Body of pancreas (tissue), 4 donors: ENCODE measurements at regions not wholly inside any gene's neighbourhood (a gene's known extent, or its start where the extent isn't known, plus 50 kb on each side); places are given as distances from the start of the nearest gene placed in this dataset.
A peak's percentile ranks its signal among the peaks of the same experiment; 100 is the strongest.

Experiments used
- ATAC-seq: fragments of 150-250 bp; one replicate; pipeline ENCODE4 v1.9.1; 2016
- DNase-seq, 4 donors: peaks; one replicate each; pipeline ENCODE4 v3.0.0-alpha.2; 2019
- H3K27ac ChIP-seq, 4 donors: fragments of 200-600 bp; sonication (generic); 1 replicate in 3 of 4; 2 replicates in 1 of 4; pipeline versions ENCODE4 v1.5.1 to v1.6.1; 2016 to 2019; ENCODE audit warnings: mild to moderate bottlenecking in 1 of 4, mixed read lengths in 1 of 4, moderate library complexity in 1 of 4
- H3K27me3 ChIP-seq, 2 donors: fragments of 200-600 bp; sonication (generic); one replicate each; pipeline ENCODE4 v1.6.0; 2016; ENCODE audit warnings: mild to moderate bottlenecking in 1 of 2
- H3K36me3 ChIP-seq, 2 donors: fragments of 200-600 bp; sonication (generic); replicated peaks in 1 of 2; 2 replicates each; pipeline ENCODE4 v1.5.1; 2016; ENCODE audit warnings: low read depth in 2 of 2; ENCODE audit not compliant: insufficient read depth in 1 of 2
- H3K4me1 ChIP-seq: fragments of 200-600 bp; sonication (generic); one replicate; pipeline ENCODE4 v1.6.0; 2016
- H3K4me3 ChIP-seq, 2 donors: fragments of 200-600 bp; sonication (generic); 1 replicate in 1 of 2; 2 replicates in 1 of 2; pipeline ENCODE4 v1.5.1; 2016 to 2019
- H3K9me3 ChIP-seq, 3 donors: fragments of 200-600 bp; sonication (generic); 1 replicate in 2 of 3; 2 replicates in 1 of 3; pipeline ENCODE4 v1.5.1; 2016
- POLR2A ChIP-seq, 3 donors: fragments of 450-650 bp; IDR thresholded peaks; one replicate each; pipeline ENCODE4 v1.6.1; 2016; ENCODE audit warnings: antibody characterized with exemption in 3 of 3, mild to moderate bottlenecking in 2 of 3
- WGBS, 2 donors: methylation state at CpG; one replicate each; pipeline ENCODE4 v1.1.5; 2017; 5-methylcytosine and 5-hydroxymethylcytosine counted together
- intact Hi-C: fragments of 100-400 bp; cut with DNase I; formaldehyde crosslinking; loops from one replicate; pipeline ENCODE4 v1.15.1; 2023
- TF ChIP-seq, protein P1 (sequence below), 7 experiments: fragments of 450-650 bp in 4 of 7; fragments of 200-600 bp in 3 of 7; sonication (generic) in 3 of 7; IDR thresholded peaks; one replicate each; pipeline ENCODE4 v1.5.1; 2016 to 2019; ENCODE audit warnings: antibody characterized with exemption in 7 of 7

DNA sequence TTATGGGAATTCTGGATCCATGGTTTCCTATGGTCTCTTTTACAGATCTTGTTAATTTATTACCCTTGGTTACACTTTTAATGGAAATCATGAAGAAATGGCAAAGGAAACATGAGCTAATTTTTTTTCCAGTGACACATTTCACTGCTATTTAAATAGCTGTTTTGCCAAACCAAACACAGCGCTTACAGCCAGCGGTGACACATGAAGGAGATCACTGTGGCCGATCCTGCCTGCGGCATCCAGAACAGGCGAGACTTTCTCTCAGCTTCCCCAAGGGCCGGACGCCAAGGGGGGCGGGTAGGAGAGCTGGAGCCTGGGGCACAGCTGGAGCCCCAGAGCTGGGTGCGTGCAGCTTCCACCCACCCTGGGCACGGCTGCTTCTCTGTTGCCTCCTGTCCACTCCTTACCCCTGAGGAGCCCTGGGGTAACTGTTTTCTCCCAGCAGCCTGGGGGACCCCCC, 81.4 kb upstream of the PKDCC start:
- Histone ChIP-seq H3K27ac (peak overlapping the region; percentile 33 to 79 (median 76)), H3K4me3 (no peak overlapping the region), H3K27me3 (no peaks in the 10 kb centered on the region), H3K4me1 (peaks cover 46% of the 10 kb centered on the region), H3K9me3 (no peaks in the 10 kb centered on the region), H3K36me3 (no peaks in the 10 kb centered on the region)
- TF ChIP-seq, protein P1, sequence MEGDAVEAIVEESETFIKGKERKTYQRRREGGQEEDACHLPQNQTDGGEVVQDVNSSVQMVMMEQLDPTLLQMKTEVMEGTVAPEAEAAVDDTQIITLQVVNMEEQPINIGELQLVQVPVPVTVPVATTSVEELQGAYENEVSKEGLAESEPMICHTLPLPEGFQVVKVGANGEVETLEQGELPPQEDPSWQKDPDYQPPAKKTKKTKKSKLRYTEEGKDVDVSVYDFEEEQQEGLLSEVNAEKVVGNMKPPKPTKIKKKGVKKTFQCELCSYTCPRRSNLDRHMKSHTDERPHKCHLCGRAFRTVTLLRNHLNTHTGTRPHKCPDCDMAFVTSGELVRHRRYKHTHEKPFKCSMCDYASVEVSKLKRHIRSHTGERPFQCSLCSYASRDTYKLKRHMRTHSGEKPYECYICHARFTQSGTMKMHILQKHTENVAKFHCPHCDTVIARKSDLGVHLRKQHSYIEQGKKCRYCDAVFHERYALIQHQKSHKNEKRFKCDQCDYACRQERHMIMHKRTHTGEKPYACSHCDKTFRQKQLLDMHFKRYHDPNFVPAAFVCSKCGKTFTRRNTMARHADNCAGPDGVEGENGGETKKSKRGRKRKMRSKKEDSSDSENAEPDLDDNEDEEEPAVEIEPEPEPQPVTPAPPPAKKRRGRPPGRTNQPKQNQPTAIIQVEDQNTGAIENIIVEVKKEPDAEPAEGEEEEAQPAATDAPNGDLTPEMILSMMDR (IDR thresholded peaks at IDR 0.05), result no peak
- TF ChIP-seq POLR2A (IDR thresholded peaks at IDR 0.05), result peak in 1 of 3 donors; percentile 10
- WGBS, 2 donors, result 11 to 23% methylated on average over 9 to 10 of the region's 10 CpGs
- ATAC-seq, result peak; percentile 80
- DNase-seq, result peak; percentile 74 to 87 (median 82)
- intact Hi-C loops, result no loop called here

DNA sequence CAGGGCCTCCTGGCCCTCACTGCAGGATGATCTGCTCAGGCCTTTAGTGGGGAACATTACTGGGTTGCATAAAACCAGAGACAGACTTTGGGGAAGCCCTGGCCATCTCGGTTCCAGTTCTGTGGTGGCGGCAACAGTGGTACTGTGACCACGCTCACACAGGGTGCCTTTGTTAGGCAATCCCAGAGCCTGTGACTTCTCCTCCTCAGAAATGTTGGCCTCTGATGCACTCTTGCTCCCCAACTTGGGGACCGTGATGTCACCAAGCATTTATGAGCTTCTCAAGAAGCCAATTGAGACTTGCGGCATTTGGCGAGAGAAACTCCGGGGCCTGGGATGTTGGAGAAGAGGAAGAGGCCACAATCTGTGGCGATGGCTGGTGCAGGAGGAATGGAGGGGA, 80.9 kb upstream of the PKDCC start:
- Histone ChIP-seq H3K4me1 (peaks cover 46% of the 10 kb centered on the region), H3K36me3 (no peaks in the 10 kb centered on the region), H3K27ac (peak overlapping the region; percentile 33 to 79 (median 76)), H3K9me3 (no peaks in the 10 kb centered on the region), H3K4me3 (no peak overlapping the region), H3K27me3 (no peaks in the 10 kb centered on the region)
- WGBS, 2 donors, result 83 to 84% methylated on average over 6 to 8 of the region's 8 CpGs
- DNase-seq, result peak in 3 of 4 donors; percentile 25 to 41 (median 28)
- peak; percentile 14 for ATAC-seq
- intact Hi-C loops, result no loop called here
- TF ChIP-seq, protein P1 (IDR thresholded peaks at IDR 0.05), result no peak
- TF ChIP-seq POLR2A (IDR thresholded peaks at IDR 0.05), result no peak

DNA sequence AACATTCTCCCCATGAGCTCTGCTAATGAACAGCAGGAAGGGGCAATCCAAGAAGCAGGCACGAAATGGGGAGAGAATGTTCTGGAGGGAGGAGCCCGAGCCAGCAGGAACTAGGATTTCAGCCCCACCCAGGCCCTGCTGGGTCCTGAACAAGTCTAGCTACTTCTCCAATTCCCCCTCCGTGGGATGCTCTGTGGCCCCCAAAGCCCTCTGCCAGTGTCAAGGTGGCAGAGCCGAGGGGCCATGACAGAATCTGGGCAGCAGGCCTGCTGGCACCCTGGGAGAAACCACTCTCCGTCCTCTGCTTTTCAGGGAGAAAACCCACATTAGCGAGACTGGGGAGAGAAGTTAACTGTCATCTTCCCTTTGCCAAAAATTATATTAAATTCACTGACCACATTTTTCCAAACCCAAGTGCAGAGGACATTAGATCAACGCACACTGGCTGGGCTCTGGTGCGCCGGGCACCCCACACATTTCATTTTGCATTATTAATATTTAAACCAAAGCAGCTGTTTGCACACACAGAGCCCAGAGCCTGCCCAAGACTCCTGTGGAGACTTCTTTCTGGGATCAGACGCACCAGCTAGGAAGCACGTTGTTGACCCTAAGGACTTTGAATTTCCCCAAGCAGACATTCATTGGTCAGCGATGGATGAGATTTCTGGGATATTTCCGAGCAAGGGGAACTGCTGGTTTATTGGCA, 80.2 kb upstream of the PKDCC start:
- intact Hi-C loops, result no loop called here
- DNase-seq (peak; percentile 21 to 46 (median 39)), ATAC-seq (peak; percentile 17)
- Histone ChIP-seq H3K4me3 (no peak overlapping the region), H3K27me3 (no peaks in the 10 kb centered on the region), H3K36me3 (no peaks in the 10 kb centered on the region), H3K4me1 (peaks cover 46% of the 10 kb centered on the region), H3K9me3 (no peaks in the 10 kb centered on the region), H3K27ac (peak overlapping the region; percentile 33 to 79 (median 76))
- TF ChIP-seq, protein P1 (IDR thresholded peaks at IDR 0.05), result no peak
- TF ChIP-seq POLR2A (IDR thresholded peaks at IDR 0.05), result no peak
- WGBS, 2 donors, result 30 to 38% methylated on average over 10 to 13 of the region's 13 CpGs

DNA sequence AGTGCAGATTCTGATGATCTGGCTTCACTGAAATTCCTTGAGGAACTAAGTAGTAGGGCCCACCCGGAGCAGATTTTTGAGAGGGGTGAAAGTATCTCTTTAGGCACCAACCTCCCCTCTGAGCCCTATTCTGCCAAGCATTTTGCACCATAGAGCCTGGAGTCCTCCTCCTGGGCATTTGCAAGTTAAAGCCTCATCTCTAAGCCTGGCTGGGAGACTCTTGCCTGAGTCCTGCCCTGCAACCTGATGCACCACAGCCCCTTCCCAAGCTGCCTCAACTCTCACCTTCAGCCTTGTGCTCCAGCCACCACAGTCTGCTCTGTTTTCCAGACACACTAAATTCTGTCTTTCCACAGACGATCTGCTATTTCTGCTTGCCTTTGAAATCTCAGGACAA, 79.6 kb upstream of the PKDCC start:
- Histone ChIP-seq H3K27me3 (no peaks in the 10 kb centered on the region), H3K27ac (peak overlapping the region in 3 of 4 donors; percentile 72 to 79 (median 79)), H3K4me3 (no peak overlapping the region), H3K36me3 (no peaks in the 10 kb centered on the region), H3K9me3 (no peaks in the 10 kb centered on the region), H3K4me1 (peaks cover 46% of the 10 kb centered on the region)
- DNase-seq (no peak), ATAC-seq (no peak)
- 51 to 70% methylated on average over 2 of the region's 2 CpGs for WGBS, 2 donors
- TF ChIP-seq, protein P1 (IDR thresholded peaks at IDR 0.05), result no peak
- no peak for TF ChIP-seq POLR2A (IDR thresholded peaks at IDR 0.05)
- intact Hi-C loops, result no loop called here
